Esophagus squamous epithelium (tissue), 4 donors: ENCODE measurements at regions not wholly inside any gene's neighbourhood (a gene's known extent, or its start where the extent isn't known, plus 50 kb on each side); places are given as distances from the start of the nearest gene placed in this dataset.

Source experiments
- POLR2A ChIP-seq, 4 donors: fragments of 450-650 bp; IDR thresholded peaks; one replicate each; pipeline ENCODE4 v1.6.1; 2017; ENCODE audit warnings: antibody characterized with exemption in 4 of 4, mild to moderate bottlenecking in 4 of 4, moderate library complexity in 3 of 4
- TF ChIP-seq, protein P1 (sequence below), 6 experiments: fragments of 450-650 bp in 4 of 6; fragments of 200-600 bp in 2 of 6; sonication (generic) in 2 of 6; IDR thresholded peaks; one replicate each; pipeline ENCODE4 v1.5.1; 2016 to 2019; ENCODE audit warnings: antibody characterized with exemption in 6 of 6, mild to moderate bottlenecking in 4 of 6, moderate library complexity in 4 of 6

DNA sequence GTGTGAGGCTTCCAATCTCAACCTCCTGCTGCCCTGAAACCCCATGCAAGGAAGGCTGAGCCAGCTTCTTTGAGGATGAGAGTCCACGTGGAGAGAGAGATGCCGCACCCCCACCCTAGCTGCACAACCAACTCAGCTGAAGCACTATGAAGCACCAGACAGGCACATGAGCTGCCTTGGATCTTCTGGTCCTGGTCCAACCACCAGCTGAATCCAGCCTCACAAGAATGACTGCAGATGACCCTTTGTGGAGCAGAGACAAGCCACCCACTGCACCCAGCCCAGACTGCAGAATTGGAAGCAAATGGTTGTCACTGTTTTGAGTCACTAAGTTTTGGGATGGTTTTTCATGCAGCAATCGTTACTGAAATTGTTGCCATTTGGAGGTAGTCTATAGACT is 149.6 kb upstream of the SYT13 start:
- TF ChIP-seq, protein P1, sequence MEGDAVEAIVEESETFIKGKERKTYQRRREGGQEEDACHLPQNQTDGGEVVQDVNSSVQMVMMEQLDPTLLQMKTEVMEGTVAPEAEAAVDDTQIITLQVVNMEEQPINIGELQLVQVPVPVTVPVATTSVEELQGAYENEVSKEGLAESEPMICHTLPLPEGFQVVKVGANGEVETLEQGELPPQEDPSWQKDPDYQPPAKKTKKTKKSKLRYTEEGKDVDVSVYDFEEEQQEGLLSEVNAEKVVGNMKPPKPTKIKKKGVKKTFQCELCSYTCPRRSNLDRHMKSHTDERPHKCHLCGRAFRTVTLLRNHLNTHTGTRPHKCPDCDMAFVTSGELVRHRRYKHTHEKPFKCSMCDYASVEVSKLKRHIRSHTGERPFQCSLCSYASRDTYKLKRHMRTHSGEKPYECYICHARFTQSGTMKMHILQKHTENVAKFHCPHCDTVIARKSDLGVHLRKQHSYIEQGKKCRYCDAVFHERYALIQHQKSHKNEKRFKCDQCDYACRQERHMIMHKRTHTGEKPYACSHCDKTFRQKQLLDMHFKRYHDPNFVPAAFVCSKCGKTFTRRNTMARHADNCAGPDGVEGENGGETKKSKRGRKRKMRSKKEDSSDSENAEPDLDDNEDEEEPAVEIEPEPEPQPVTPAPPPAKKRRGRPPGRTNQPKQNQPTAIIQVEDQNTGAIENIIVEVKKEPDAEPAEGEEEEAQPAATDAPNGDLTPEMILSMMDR (IDR thresholded peaks at IDR 0.05) = no peak
- no peak for TF ChIP-seq POLR2A (IDR thresholded peaks at IDR 0.05)
